ENCODE measurements at regions not wholly inside any gene's neighbourhood (a gene's known extent, or its start where the extent isn't known, plus 50 kb on each side); places are given as distances from the start of the nearest gene placed in this dataset.

DNA sequence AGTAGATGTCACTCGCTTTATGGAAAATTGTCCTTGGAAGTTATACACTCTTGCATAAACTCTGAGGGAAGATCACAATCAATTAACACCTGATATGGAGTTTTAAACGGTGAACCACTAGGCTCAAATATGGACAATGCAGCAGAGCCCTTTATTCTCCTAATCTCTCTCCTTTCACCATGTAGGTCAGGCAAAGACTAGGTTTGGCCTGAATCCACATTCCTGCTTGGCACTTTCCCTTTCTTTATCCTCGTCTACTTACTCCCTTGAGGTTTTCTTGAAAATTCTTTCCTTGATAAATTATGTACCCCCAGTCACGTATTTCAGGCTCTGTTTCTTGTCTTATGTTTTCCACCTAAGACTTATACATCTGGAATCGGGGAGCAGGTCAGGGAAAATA is 751.7 kb downstream of the DACH1 start:
- FAIRE-seq, result no peak
- no peak for DNase-seq (ENCODE audit: low spot score in 2 of 2)

DNA sequence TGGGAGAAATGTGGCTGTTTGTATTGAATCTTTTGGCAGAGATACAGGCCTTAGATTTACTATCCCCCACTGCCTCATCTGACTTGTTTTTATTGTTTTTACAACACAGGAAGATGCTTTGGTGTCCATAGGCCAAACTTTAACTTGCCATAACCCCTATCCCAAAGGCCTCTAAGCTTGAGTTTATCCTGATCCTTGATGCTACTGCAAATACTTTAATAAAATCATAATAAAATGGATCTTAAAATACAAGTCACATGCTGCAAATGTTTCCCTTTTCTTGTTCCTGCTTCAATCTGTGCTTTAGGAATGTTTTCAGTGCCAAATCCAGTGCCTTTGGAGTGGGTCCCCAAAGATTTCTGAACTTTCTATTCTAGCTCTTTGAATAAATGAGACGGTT is 770.6 kb downstream of the DACH1 start:
- no peak for FAIRE-seq
- no peak for DNase-seq (ENCODE audit: low spot score in 2 of 2)

DNA sequence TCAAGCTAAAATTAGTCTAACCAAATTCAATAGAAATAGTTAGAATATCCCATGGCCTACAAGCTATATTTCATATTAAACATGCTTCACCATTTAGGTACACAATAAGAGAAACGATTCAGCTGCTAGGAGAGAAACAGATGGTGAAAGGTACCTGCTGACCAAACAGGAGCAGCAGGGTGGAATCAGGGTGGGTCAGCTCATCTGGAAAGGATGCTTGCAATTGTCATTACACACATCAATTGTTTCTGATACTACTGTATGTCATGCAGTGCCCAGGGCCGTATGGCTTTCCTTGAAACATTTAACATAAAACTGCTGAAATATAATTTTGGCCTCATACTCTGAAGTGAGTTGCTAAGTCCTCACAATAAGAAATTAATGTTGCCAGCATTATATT is 776.0 kb downstream of the DACH1 start:
- FAIRE-seq, result no peak
- DNase-seq (ENCODE audit: low spot score in 2 of 2), result no peak

DNA sequence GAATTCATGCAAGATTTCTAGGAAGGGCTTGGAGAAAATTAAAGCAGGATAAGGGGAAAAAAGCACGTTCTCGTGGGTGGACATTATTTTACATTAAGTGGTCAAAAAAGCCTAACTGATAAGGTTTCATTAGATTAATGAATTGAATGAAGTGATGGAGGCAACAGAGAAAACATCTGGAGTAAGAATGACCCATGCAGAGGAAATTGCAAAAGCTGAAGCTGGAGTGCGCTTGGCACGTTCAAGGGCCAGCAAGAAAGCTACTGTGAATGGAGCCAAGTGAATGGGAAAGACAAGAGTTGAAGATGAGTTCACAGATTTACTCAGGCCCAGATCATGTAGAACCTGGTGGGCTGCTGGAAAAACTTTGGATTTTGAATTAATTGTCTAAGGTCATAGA is 777.9 kb downstream of the DACH1 start:
- no peak for FAIRE-seq
- DNase-seq (ENCODE audit: low spot score in 2 of 2), result no peak

DNA sequence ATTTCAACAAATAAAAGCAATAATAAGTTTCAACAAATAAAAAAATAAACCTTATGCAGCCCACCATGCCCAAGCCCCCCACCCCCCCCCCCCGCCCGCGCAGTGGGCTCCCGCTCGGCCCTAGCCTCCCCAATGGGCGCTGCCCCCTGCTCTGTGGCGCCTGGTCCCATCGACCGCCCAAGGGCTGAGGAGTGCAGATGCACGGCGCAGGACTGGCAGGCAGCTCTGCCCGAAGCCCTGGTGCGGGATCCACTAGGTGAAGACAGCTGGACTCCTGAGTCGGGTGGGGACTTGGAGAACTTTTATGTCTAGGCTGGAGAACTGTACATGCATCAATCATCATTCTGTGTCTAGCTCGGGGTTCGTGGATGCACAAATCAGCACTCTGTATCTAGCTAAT is 779.6 kb downstream of the DACH1 start:
- no peak for DNase-seq (ENCODE audit: low spot score in 2 of 2)
- FAIRE-seq, result no peak

DNA sequence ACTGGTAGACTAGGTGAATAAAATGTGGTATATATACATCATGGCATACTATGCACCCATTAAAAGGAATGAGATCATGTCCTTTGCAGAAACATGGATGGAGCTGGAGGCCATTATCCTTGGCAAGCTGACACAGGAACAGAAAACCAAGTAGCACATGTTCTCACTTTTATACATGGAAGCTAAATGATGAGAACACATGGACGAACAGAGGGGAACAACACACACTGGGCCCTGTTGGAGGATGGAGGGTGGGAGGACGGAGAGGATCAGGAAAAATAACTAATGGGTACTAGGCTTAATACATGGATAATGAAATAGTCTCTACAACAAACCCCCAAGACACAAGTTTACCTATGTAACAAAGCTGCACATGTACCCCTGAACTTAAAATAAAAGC is 780.0 kb downstream of the DACH1 start:
- no peak for DNase-seq (ENCODE audit: low spot score in 2 of 2)
- no peak for FAIRE-seq

DNA sequence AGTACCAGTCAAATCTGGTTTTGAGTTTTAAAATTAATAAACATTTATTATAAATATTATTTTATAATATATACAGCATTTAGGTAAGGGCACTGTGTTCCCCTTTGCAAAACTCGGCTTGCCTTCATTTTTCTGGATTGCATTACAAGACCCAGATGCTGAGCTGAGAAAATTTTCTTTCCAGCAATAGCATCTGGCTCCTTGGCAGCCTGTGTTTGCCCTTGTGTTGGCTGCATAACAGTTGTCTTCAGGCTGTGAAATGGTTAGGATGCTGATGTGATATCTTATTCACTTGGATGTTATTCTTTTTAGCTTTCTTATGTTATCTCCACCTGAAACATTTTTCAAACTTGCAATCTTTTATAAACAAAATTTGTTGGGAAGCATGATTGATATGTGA is 784.4 kb downstream of the DACH1 start:
- no peak for FAIRE-seq
- DNase-seq (ENCODE audit: low spot score in 2 of 2), result no peak

DNA sequence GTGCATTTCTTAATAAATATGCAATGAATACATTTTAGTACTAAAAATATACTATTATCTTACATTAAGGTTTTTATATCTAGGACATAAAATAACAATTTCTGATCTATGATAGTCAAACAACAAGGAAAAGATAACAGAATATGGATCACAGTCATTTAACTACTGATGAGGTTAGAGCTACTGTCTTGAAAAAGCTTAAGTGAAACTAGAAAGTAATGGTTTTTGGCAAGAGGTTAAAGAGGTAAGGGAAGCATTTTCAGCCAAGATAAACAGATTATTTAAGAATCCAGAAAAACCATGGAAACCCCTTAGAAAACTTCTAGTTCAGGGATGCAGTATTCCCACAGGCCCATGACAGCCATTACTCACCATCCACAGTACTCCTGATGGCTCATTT is 787.4 kb downstream of the DACH1 start:
- FAIRE-seq, result no peak

DNA sequence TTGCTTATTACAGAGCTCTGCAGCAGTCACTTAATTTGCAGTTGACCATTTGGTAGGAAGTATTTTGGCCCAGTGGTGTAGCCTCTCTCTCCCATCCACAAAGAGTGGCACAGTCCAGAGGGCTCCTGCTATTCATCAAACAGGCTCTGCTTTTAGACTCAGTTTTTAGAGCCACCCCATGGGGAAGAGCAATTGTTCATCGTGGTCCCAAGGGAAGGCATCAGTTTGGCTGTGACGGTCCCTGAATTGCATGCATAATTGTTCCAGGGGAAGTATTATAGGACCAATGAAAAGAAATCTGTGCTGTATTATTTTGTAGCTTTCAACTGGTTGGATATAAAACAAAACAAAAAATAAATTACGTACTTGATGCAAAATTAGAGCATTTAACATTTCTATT is 799.0 kb downstream of the DACH1 start:
- no peak for DNase-seq (ENCODE audit: low spot score in 2 of 2)
- no peak for FAIRE-seq

More for the DNA sequence above, 787.4 kb downstream of the DACH1 start:
- DNase-seq (ENCODE audit: low spot score in 2 of 2), result no peak

DNA sequence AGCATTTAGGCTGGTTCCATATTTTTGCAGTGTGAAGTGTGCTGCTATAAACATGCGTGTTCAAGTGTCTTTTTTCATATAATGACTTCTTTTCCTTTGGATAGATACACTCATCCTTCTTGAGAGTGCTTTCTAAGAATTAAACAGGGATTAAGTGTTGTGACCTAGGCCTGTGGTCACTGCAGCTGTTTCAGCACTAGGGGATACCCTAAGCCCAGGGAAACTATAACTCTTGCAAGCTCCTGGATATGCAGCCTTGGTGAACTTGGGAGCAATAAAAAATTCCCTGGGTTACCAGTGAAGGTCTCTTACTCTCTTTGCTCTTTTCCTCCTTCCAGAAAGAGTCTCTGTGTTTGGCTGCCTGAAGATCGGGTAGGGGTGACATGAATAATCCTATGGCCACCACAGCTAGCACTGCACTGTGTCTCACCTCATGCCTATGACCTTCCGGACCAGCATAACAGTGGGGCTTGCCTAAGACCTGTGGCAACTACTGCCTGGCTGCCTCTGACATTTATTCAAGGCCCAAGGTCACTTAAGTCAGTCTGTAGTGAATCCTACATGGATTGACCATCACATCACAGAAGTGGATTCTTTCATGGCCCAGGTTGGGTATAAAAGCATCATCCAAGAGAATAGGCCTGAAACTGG is 799.7 kb downstream of the DACH1 start:
- FAIRE-seq (no peak), DNase-seq (ENCODE audit: low spot score in 2 of 2) (no peak)

DNA sequence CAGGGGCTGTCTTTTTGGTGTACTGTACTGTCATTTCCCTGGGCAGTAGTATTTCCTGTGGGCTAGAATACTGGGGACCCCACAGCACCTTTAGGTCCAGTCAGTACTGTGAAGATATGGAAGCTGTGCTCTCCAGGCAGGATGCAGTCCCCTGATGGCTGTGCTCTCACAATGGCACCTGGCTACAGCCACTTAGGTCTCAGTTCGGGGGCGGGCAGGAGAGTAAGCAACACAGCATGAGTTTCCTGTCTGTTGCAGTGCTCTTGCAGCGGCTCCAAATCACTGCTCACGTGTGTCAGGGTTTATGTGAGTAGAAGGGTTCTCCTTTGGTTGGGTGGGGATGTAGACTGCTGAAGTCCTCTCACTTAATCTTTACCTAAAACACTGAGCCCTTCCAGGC is 810.4 kb downstream of the DACH1 start:
- FAIRE-seq (no peak), DNase-seq (ENCODE audit: low spot score in 2 of 2) (no peak)

DNA sequence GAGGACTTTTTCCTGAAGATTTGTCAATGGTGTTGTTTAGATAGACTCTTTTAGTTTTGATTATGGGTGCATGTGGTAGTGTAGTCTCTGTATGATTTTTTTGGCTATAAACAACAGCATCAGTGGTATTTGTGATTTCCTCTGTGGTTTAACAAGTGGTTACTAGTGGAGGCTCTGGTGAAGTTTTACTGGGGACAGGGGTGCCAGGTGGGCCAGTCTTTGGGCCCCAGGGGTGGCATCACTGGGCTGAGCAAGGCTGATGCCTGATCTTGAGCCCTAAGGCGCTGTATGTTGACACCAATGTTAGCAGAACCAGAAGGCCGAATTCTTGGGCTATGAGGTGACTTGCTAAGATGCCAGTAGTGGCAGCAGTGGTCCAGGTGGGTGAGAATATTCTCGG is 811.4 kb downstream of the DACH1 start:
- DNase-seq (ENCODE audit: low spot score in 2 of 2) (no peak), FAIRE-seq (no peak)

DNA sequence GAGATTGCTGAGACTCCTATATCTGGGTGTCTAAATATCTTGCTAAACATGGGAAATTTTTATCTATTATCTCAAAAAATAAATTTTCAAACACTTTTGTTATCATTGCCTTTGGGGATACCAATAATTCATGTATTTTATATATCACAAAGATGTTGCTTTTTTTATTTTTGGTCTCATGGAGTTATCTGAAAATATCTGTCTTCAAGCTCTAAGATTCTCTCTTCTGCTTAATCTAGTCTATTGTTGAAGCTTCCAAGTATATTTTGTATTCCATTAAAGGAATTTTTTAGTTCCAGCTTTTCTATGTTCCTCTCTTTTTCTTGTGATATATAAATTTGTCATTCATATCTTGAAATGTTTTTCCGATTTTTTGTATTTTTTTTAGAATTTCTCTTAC is 812.0 kb downstream of the DACH1 start:
- no peak for FAIRE-seq
- no peak for DNase-seq (ENCODE audit: low spot score in 2 of 2)

DNA sequence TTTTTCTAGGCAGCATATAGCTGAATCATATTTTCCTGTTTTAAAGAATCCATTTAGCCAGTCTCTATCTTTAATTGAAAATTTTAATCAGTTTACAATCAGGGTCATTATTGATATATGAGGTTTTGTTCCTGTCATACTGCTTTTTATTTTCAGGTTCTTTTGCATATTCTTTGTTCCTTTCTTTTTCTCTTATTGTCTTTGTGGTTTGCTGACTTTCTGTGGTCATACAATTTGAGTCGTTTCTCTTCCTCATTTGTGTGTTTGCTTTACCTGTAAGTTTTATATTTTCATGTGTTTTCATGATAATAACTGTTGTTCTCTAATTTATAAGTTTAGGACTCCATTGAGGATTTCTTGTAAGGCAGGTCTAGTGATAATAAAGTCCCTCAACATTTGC is 812.6 kb downstream of the DACH1 start:
- FAIRE-seq, result no peak
- no peak for DNase-seq (ENCODE audit: low spot score in 2 of 2)

DNA sequence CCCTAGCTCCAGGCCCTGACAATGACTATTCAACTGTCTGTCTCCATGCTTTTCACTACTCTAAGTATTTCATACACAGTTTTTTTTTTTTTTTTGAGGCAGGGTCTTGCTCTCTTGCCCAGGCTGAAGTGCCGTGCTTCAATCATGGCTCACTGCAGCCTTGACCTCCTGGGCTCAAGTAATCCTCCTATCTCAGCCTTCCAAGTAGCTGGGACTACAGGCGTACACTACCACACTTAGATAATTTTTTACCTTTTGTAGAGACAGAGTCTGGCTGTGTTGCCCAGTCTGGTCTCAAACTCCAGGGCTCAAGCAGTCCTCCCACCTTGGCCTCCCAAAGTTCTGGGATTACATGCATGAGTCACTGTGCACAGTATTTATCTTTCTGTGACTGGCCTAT is 815.4 kb downstream of the DACH1 start:
- FAIRE-seq, result no peak
- no peak for DNase-seq (ENCODE audit: low spot score in 2 of 2)

DNA sequence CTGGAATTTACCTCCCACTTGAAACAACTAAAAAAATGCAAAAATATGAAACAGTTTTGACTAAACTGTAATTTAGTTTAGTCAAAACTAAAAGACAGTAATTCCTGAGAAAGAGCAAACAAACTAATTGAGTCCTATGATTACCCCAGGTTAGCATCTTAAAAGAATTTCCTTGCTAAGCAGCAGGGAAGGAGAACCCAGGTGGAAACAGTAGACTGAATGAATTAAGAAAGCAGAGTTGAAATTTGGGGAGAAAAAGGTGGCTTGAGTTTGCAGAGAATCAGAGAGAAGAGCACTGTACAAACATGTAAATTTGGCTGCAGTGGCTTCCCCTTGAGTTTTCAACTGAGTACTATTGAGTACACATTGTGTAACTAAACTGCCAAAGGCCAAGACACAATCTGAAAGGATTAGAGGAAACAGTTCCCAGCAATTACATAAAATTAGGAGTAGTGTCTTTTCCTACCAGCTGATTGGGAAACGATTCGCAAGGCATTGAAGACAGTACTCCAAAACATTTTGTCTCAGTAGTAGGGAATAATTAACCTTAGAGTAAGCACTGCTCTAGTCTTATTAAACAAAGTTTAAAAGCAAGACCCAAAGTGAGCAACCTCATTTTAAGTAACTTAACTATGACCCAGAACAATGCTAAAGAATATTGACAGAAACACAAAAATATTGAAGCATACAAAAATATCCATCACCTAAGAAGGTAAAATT is 820.5 kb downstream of the DACH1 start:
- no peak for FAIRE-seq
- no peak for DNase-seq (ENCODE audit: low spot score in 2 of 2)

DNA sequence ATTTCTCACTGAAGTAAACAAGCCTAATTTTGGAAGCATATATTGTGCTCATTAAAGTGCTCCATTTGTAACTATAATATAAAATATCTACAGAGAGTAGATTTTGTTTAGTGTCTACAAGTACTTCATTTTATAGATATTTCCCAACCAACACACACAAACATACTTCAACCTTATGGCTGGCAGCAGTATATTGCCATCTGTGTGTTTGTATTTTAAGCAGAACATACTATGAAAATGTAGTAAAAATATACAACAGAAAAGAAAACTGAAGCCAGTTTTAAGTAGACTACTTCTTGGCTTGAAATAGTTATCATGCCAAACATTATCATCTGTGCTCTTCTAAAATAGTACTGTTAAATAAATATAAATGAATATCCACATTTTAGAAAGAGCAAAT is 821.9 kb downstream of the DACH1 start:
- DNase-seq (ENCODE audit: low spot score in 2 of 2) (no peak), FAIRE-seq (no peak)

DNA sequence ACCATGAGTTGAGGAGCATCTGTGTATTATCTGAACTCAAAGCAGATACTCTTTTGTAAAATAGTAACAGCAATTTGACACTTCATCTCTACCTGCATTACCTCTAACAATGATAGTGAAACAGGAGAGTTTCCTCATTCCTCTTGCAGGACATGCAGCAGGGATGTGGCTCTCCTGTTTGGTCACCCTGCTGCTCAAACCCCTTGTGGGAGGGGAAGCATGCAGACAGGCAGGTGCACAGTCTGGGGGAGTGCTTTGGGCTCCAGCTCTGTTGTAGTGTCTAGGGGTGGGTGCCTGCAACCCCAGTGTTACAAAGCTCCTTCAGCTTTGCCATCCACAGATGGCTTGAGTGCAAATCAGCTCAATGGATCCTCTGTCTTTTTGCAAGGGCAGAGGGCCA is 827.6 kb downstream of the DACH1 start:
- DNase-seq (ENCODE audit: low spot score in 2 of 2), result no peak
- FAIRE-seq, result no peak

DNA sequence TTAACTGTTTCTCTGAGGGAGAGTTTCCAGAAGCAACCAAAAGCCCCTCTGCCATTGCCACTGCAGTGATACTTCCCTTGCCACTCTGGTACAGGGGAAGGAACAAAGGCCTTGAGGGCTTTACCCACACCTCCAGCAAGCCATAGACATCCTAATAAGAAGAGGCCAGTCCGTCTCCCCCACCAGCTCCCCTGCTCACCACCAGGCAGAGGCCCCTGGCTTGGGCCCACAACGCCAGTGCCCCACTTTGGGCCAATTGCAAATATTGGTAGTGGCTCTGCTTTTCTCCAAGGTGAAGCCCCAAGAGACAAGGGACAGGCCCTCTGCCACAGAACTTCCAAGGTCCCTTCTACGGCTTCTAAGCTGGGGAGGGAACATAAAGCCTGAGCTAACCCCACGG is 833.0 kb downstream of the DACH1 start:
- FAIRE-seq (no peak), DNase-seq (ENCODE audit: low spot score in 2 of 2) (no peak)

DNA sequence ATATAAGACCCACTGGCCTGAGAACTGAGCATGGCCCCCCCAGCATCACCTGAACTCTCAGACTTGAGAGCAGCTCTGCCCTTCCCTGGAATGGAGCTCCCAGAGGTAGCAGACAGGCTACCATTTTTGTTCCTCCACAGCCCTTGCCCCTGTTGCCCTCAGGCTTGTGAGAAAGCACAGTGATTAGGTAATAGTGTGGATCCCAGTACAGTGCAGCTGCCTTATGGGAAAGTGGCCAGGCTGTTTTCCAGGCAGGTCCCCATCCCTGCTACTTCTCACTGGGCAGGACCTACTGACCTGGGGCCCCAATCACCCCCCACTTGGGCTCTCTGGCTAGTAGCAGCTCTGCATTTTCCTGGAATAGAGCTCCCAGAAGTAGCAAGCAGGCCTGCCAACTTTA is 834.0 kb downstream of the DACH1 start:
- DNase-seq (ENCODE audit: low spot score in 2 of 2) (no peak), FAIRE-seq (no peak)

DNA sequence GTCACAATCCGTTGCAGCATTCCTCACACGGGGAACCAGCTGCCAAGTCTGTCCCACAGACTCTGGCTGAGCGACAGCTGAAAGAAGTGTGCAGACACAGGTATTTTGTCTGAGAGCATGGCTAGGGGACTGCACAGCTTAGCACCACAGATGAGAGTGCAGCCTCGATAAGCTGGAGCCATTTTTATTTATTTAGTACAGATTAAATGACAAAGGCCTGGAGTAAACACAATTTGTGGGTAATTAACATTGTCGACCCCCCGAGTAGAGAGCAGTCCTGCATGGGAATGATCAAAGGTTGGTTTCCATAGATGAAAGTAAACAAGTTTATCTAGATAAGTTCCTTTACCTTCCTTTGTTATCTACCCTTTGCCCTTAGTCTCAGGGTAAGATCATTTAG is 836.2 kb downstream of the DACH1 start:
- FAIRE-seq (no peak), DNase-seq (ENCODE audit: low spot score in 2 of 2) (no peak)

DNA sequence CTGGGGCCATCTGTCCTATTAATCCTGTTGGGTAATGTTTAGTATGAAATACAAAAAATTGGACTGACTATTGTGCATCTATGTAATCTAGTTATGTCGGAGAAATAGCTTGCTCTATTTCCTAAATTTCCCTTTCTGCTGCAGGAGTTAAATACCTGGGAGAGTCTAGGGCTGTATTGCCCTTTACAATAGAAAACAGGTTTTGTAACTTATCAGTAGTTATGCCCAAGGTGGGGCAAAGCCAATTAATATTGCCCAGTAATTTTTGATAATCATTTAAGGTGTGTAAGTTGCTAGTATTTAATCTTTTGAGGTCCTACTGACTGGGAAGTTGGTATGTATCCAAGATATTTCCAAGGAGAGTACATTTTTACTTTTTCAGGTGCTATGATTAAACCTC is 838.1 kb downstream of the DACH1 start:
- FAIRE-seq, result no peak

More for the DNA sequence above, 838.1 kb downstream of the DACH1 start:
- DNase-seq (ENCODE audit: low spot score in 2 of 2), result no peak

Measured in frontal cortex (tissue), 3 donors.